GM19463 (cell line): ENCODE measurements at regions not wholly inside any gene's neighbourhood (a gene's known extent, or its start where the extent isn't known, plus 50 kb on each side); places are given as distances from the start of the nearest gene placed in this dataset.
"Not testable (repeated sequence)": the region's sequence is repeated elsewhere in the genome, so short reads cannot be mapped to it uniquely, and the experiment has no call there.

ENCODE experiments used
- ATAC-seq: cut with Tn5 transposase; IDR thresholded peaks from one replicate; pipeline ENCODE4 v1.9.1; 2021; ENCODE audit warnings: mild to moderate bottlenecking, moderate library complexity; ENCODE audit not compliant: unreplicated experiment

GRCh38 chr2:21818212-21818795 is 694.5 kb downstream of the TDRD15 start:
- no peak for ATAC-seq

GRCh38 chr2:21819454-21819853 is 695.7 kb downstream of the TDRD15 start:
- no peak for ATAC-seq

- ATAC-seq: no peak
These were observed 696.5 kb downstream of the TDRD15 start for GRCh38 chr2:21820271-21820670.

- ATAC-seq: no peak
These were observed 698.0 kb downstream of the TDRD15 start for GRCh38 chr2:21821672-21822227.

GRCh38 chr2:21822505-21822904 is 698.7 kb downstream of the TDRD15 start:
- no peak for ATAC-seq

- ATAC-seq: no peak
These were observed 710.0 kb downstream of the TDRD15 start for GRCh38 chr2:21833767-21834166.

- ATAC-seq: no peak
These were observed 712.5 kb downstream of the TDRD15 start for GRCh38 chr2:21836261-21836660.

GRCh38 chr2:21836719-21837118 is 713.0 kb downstream of the TDRD15 start:
- ATAC-seq: no peak

GRCh38 chr2:21837168-21837960 is 713.6 kb downstream of the TDRD15 start:
- ATAC-seq: no peak

GRCh38 chr2:21841341-21841740 is 717.6 kb downstream of the TDRD15 start:
- no peak for ATAC-seq

GRCh38 chr2:21850367-21850766 is 726.6 kb downstream of the TDRD15 start:
- not testable (repeated sequence) for ATAC-seq

GRCh38 chr2:21854938-21855337 is 731.2 kb downstream of the TDRD15 start:
- no peak for ATAC-seq

GRCh38 chr2:21856708-21857107 is 732.9 kb downstream of the TDRD15 start:
- ATAC-seq: no peak

- ATAC-seq: no peak
These were observed 737.1 kb downstream of the TDRD15 start for GRCh38 chr2:21860907-21861306.

- ATAC-seq: no peak
These were observed 742.5 kb downstream of the TDRD15 start for GRCh38 chr2:21866316-21866715.

GRCh38 chr2:21887881-21888280 is 764.1 kb downstream of the TDRD15 start:
- ATAC-seq: no peak

GRCh38 chr2:21890041-21890440 is 766.3 kb downstream of the TDRD15 start:
- no peak for ATAC-seq

GRCh38 chr2:21890716-21891115 is 766.9 kb downstream of the TDRD15 start:
- no peak for ATAC-seq

GRCh38 chr2:21891191-21891590 is 767.4 kb downstream of the TDRD15 start:
- ATAC-seq: no peak

GRCh38 chr2:21892140-21892539 is 768.4 kb downstream of the TDRD15 start:
- no peak for ATAC-seq

GRCh38 chr2:21895200-21895599 is 771.4 kb downstream of the TDRD15 start:
- ATAC-seq: no peak

GRCh38 chr2:21908712-21909380 is 785.1 kb downstream of the TDRD15 start:
- not testable (repeated sequence) for ATAC-seq
